ENCODE measurements at regions not wholly inside any gene's neighbourhood (a gene's known extent, or its start where the extent isn't known, plus 50 kb on each side); places are given as distances from the start of the nearest gene placed in this dataset.

DNA sequence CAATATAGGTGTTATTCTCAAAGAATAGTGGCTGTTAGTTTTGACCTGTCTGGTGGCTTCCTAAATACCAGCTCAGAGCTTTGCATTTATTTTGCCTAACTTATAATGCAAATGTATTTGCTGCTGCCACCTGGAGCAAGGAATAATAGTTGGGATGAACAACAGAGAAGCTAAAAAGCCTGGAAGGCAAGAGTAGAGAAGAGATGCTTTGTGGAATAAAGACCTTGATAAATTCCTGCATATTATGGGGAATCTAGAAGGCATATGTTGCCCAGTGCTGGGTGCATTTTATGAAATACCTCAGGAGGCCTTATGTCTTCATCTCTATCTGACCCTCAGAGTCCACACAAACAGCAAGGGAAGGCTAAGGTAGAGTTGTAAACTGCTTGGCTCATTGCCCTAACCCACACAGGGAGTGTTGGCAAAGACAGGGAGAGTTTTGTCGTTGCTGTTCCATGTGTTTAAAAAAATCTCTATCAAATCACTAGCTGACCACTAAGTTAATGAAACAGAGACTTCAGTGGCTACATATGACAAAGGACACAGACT, 53.7 kb upstream of the SCAF11 start:
- TF ChIP-seq EZH2phosphoT487 (conservative IDR thresholded peaks at IDR 0.05; ENCODE audit: low read length) (no peak), CTCF (IDR thresholded peaks at IDR 0.05; ENCODE audit: insufficient read depth, low read length, poor library complexity, severe bottlenecking) (no peak)
